Suprapubic skin (tissue), 4 donors: ENCODE measurements at regions not wholly inside any gene's neighbourhood (a gene's known extent, or its start where the extent isn't known, plus 50 kb on each side); places are given as distances from the start of the nearest gene placed in this dataset.

ENCODE experiments used
- CTCF ChIP-seq, 2 donors: fragments of 200-600 bp in 1 of 2; fragments of 450-650 bp in 1 of 2; sonication (generic) in 1 of 2; IDR thresholded peaks; one replicate each; pipeline ENCODE4 v1.5.1; 2016 to 2019; ENCODE audit warnings: antibody characterized with exemption in 2 of 2, mild to moderate bottlenecking in 1 of 2, moderate library complexity in 1 of 2
- EP300 ChIP-seq: sonication (generic); formaldehyde crosslinking; IDR thresholded peaks from one replicate; pipeline ENCODE4 v1.6.1; 2017; ENCODE audit warnings: antibody characterized with exemption
- POLR2A ChIP-seq, 2 donors: fragments of 450-650 bp; IDR thresholded peaks; one replicate each; pipeline ENCODE4 v1.6.1; 2017; ENCODE audit warnings: antibody characterized with exemption in 2 of 2, mild to moderate bottlenecking in 2 of 2, moderate library complexity in 2 of 2
- POLR2AphosphoS5 ChIP-seq, 3 donors: sonication (generic); formaldehyde crosslinking; IDR thresholded peaks; one replicate each; pipeline ENCODE4 v1.6.1; 2017; ENCODE audit warnings: antibody characterized with exemption in 3 of 3

GRCh38 chr1:104172243-104172681 lies 422.6 kb downstream of the AMY1C start:
- no peak for TF ChIP-seq CTCF (IDR thresholded peaks at IDR 0.05)
- no peak for TF ChIP-seq EP300
- TF ChIP-seq POLR2A (IDR thresholded peaks at IDR 0.05) = no peak
- TF ChIP-seq POLR2AphosphoS5 (IDR thresholded peaks at IDR 0.05) = no peak
